Activated T-cell treated with anti-CD3 and anti-CD28 coated beads, Interleukin-2, amount 50 U/mL, for 1 hour (primary cell): ENCODE measurements at regions not wholly inside any gene's neighbourhood (a gene's known extent, or its start where the extent isn't known, plus 50 kb on each side); places are given as distances from the start of the nearest gene placed in this dataset.
A peak's percentile ranks its signal among the peaks of the same experiment; 100 is the strongest.

Experiments used
- DNase-seq: peaks from one replicate; pipeline ENCODE4 v3.0.0-alpha.2; 2020

DNA sequence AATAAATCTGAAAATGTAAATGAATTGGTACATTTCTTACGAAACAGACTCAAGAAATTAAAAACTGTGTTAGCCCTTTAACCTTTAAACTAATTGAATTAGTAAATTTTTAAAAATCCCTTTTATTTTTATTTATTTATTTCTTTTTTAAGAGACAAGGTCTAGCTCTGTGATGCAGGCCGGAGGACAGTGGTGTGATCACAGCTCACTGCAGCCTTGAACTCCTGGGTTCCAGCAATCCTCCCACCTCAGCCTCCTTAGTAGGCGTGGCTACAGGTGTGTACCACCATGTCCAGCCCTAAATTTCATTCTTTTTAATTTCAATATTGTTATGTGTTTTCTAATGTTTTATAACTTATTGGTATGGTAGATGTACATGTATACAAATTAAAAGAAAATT is 72.6 kb downstream of the MYEOV start:
- DNase-seq: no peak

- no peak for DNase-seq
These were observed 73.4 kb downstream of the MYEOV start for GRCh38 chr11:69367211-69367964.

GRCh38 chr11:69368119-69368880 is 74.3 kb downstream of the MYEOV start:
- no peak for DNase-seq

GRCh38 chr11:69369210-69369825 is 75.4 kb downstream of the MYEOV start:
- no peak for DNase-seq

GRCh38 chr11:69369945-69370344 is 76.0 kb downstream of the MYEOV start:
- no peak for DNase-seq

GRCh38 chr11:69370984-69371709 is 77.2 kb downstream of the MYEOV start:
- DNase-seq: no peak

DNA sequence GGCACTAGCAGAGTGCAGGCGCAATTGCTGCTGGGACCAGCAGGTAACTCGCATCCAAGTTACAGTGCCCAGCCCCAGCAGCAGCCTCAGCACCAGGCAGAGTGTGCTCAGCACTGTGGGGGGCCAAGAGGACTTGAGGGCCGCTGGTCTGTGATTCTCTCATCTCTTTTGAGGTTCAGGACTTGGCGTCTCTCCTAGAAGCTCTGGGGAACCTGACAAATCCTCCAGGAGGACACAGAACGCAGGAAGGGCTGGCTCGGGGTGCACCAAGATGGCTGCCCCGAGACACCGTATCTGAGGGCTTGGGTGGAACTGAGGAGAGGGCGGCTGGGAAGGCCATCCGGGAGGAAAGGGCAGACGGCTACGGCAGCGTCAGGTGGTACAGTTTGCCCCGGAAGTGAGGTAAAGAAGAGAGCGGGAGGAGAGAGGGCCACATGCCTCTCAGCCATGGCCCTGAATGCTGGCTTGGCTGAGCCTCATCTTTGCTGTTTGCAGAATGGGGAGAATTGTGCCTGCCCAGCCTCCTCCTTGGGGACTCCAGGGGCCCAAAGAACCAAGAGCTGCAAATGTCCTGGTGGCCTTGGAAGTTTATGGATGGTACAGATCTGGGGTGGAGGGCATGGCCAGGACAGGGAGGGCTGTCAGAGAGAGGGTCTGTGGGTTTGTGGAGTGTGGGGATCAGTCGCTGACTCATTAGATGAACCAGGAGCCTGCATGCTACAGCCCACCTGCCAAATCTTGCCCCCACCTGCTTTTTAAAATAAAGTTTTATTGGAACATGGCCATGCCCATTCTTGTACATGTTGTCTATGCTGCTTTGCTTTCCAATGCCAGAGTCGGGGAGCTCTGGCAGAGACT is 78.0 kb downstream of the MYEOV start:
- no peak for DNase-seq

- DNase-seq: no peak
These were observed 78.8 kb downstream of the MYEOV start for GRCh38 chr11:69372589-69373250.

- no peak for DNase-seq
These were observed 79.3 kb downstream of the MYEOV start for GRCh38 chr11:69373251-69373635.

GRCh38 chr11:69374110-69374945 is 80.4 kb downstream of the MYEOV start:
- DNase-seq: peak; percentile 16

DNA sequence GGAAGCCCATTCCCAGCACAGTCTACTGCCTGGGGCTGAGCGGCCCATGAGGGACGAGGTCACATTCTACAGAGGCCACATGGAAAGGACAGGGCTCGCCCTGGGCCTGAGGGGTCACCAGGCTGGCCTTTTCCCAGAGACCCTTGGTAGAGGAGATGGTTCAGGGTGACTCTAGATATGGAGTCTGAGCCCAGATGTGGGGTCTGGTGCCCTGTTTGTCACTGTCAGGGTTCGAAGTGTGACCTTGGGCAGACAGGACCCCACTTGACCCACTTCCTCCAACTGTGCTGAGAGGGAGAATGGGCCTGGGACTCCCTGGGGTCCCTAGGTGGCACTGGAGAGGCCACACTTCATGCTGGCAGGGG is 81.0 kb downstream of the MYEOV start:
- DNase-seq: peak; percentile 12

- DNase-seq: peak; percentile 11
These were observed 81.6 kb downstream of the MYEOV start for GRCh38 chr11:69375316-69376154.

DNA sequence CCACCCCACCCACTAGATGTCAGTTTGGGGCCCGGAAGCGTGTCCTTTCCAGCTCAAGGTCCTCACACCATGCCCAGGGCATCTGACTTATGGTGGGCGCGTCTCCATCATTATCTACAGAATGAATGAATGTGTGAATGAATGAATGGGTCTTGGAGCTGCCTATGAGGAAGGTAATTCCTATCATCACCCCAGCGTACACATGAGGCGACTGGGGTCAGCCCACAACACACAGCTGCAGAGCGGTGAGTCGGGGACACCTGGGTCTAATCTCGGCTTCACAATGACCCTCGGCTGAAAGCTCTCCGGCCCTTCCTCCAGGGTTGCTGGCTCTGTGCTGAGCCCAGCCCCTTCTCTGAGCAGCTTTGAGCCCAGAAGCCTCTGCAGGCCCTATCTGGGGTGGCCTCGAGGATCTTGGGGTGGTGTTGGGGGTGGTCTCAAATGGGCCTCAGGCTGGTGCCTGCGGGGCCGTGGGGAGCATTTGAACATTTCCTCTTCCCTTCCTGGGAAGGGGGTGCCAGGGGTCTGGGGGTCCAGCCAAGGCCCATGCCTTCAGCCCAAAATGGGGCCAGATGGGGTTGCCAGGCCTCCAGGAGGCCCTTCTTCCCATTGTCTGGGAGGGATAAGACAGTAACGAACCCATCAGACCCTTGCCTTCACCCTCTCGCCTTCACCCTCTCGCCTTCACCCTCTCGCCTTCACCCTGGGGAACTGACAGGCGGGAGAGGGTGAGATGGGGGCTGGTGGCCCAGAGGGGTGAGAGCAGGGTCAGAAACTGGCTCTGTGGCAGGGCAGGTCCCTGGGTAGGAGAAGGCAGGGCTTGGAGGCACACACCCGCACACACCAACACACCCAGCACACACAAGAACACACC is 82.4 kb downstream of the MYEOV start:
- DNase-seq: peak; percentile 8

GRCh38 chr11:69377029-69377952 is 83.3 kb downstream of the MYEOV start:
- DNase-seq: peak; percentile 10

DNA sequence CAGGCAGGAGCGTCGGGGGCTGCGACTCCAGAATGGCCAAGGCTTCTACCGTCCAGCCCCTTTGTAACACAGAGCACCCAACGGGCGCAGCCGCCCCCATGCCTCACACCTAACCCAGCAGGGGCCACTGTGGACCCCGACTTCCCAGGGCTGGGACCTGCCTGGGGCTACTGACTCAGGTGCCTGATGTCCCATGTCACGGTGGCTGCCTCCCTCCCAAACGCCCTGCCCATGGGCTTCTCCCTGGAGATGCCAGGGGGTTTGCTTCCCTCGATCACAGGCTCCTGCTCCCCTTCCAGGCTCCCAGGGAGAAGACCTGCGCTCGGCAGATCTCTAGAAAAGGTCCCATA is 84.0 kb downstream of the MYEOV start:
- peak; percentile 2 for DNase-seq

GRCh38 chr11:69378303-69379141 is 84.6 kb downstream of the MYEOV start:
- peak; percentile 4 for DNase-seq

DNA sequence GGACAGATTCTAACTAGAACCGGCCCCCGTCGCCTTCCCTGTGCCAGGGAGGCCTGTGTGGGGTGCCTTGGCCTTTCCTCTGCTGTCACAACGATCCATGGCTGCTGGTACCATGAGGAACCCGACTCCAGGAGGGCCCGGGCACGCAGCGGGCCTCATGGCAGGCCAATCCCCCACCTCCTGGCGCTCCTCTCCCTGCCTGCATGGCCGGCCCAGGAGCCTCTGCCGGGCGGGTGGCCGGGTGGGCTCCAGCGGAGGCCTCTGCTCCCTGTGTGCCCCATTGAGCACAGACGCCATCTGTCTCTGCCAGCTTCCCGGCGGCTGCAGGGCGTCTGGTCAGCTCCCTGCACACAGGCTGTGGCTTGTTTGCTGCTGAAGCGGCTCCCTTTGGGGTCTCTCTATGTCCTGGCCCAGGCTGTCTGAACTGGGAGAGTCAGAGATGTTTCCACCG is 86.5 kb downstream of the MYEOV start:
- peak; percentile 13 for DNase-seq
